Panc1 (cell line): ENCODE measurements at regions not wholly inside any gene's neighbourhood (a gene's known extent, or its start where the extent isn't known, plus 50 kb on each side); places are given as distances from the start of the nearest gene placed in this dataset.
A peak's percentile ranks its signal among the peaks of the same experiment; 100 is the strongest.

Source experiments
- ATAC-seq: fragments of 200-7000 bp; cut with Tn5 transposase; 2 replicates; pipeline ENCODE4 v1.9.1; 2020; ENCODE audit warnings: mild to moderate bottlenecking, moderate library complexity
- BruUV-seq: library from RNA; stranded (reverse); fragments of 400-500 nt; replicated peaks from 2 replicates; lab custom pipeline; 2021; lab: Mats Ljungman, UMichigan
- CTCF ChIA-PET: fragments of 300-600 bp; sonication (Branson Sonifier 250); formaldehyde crosslinking; loops from one replicate; lab custom pipeline; 2022; ENCODE audit warnings: antibody characterized with exemption; lab: Charles Lee
- POLR2A ChIA-PET: fragments of 300-600 bp; sonication (Branson Sonifier 250); formaldehyde crosslinking; loops from one replicate; lab custom pipeline; 2022; ENCODE audit warnings: antibody characterized with exemption; lab: Charles Lee
- DNase-seq: peaks from one replicate; pipeline ENCODE4 v3.0.0-alpha.2; 2010; ENCODE audit warnings: low read depth, low spot score
- H3K27ac ChIP-seq: 2 replicates; pipeline ENCODE4 v1.5.1; 2011; ENCODE audit warnings: mild to moderate bottlenecking, low read length, inconsistent platforms
- H3K27me3 ChIP-seq: fragments of 200-500 bp; sonication (Bioruptor generic); 2 replicates; pipeline ENCODE4 v1.6.0; 2014; ENCODE audit warnings: low read length, inconsistent platforms; ENCODE audit not compliant: control insufficient read depth, insufficient read depth
- H3K36me3 ChIP-seq: fragments of 200-500 bp; sonication (Bioruptor generic); 2 replicates; pipeline ENCODE4 v1.5.1; 2014; ENCODE audit warnings: inconsistent platforms, mild to moderate bottlenecking, low read length, moderate library complexity; ENCODE audit not compliant: control insufficient read depth, insufficient read depth
- H3K4me1 ChIP-seq: 2 replicates; pipeline ENCODE4 v1.5.1; 2011; ENCODE audit warnings: inconsistent platforms, mild to moderate bottlenecking, low read length, moderate library complexity; ENCODE audit not compliant: control insufficient read depth, insufficient read depth
- H3K4me3 ChIP-seq, 2 experiments: 2 replicates each; pipeline ENCODE4 v1.5.1; 2011 to 2012; ENCODE audit warnings: low read depth in 2 of 2, low read length in 2 of 2, mild to moderate bottlenecking in 2 of 2, inconsistent platforms in 1 of 2, moderate library complexity in 1 of 2
- H3K9me3 ChIP-seq: fragments of 200-500 bp; sonication (Bioruptor generic); 2 replicates; pipeline ENCODE4 v1.5.1; 2014; ENCODE audit warnings: low read depth, mild to moderate bottlenecking, inconsistent platforms, low read length, moderate library complexity; ENCODE audit not compliant: control insufficient read depth, insufficient read depth
- POLR2AphosphoS5 ChIP-seq: IDR thresholded peaks from 2 replicates; pipeline ENCODE4 v1.6.1; 2012; ENCODE audit warnings: mild to moderate bottlenecking, low read depth, low read length, moderate library complexity
- SIN3A ChIP-seq: IDR thresholded peaks from 2 replicates; pipeline ENCODE4 v1.6.1; 2012; ENCODE audit warnings: low read depth, mild to moderate bottlenecking, low read length, moderate library complexity, borderline replicate concordance; ENCODE audit not compliant: insufficient read depth
- TCF7L2 ChIP-seq: IDR thresholded peaks from 2 replicates; pipeline ENCODE4 v1.6.1; 2011; ENCODE audit warnings: mild to moderate bottlenecking, low read depth, low read length, inconsistent platforms
- in situ Hi-C: cut with HindIII; loops from 2 replicates; pipeline ENCODE4 v1.10.0; 2016; ENCODE audit warnings: low sequenced_read_pairs, low pct_unique_long_range_greater_than_20kb
- intact Hi-C: fragments of 100-400 bp; cut with micrococcal nuclease; formaldehyde crosslinking; loops from one replicate; pipeline ENCODE4 v1.10.0; 2022; ENCODE audit not compliant: unreplicated experiment
- TF ChIP-seq, protein P1 (sequence below), 2 experiments: IDR thresholded peaks; 2 replicates each; pipeline ENCODE4 v1.6.1; 2011 to 2012; ENCODE audit warnings: low read depth in 2 of 2, control low read depth in 1 of 2, low read length in 1 of 2, mild to moderate bottlenecking in 1 of 2, moderate library complexity in 1 of 2; ENCODE audit not compliant: insufficient read depth in 1 of 2
- TF ChIP-seq, protein P2 (sequence below): fragments of 450-650 bp; IDR thresholded peaks from 2 replicates; pipeline ENCODE4 v1.5.1; 2017; ENCODE audit warnings: mild to moderate bottlenecking

GRCh38 chr4:177047851-177048174 is 255.1 kb upstream of the VEGFC start:
- Histone ChIP-seq H3K4me1 (no peaks in the 10 kb centered on the region), H3K27ac (no peak overlapping the region), H3K27me3 (no peaks in the 10 kb centered on the region), H3K4me3 (no peak overlapping the region), H3K36me3 (no peaks in the 10 kb centered on the region), H3K9me3 (no peaks in the 10 kb centered on the region)
- TF ChIP-seq POLR2AphosphoS5 (no peak), SIN3A (no peak), TCF7L2 (no peak)
- TF ChIP-seq, protein P1, sequence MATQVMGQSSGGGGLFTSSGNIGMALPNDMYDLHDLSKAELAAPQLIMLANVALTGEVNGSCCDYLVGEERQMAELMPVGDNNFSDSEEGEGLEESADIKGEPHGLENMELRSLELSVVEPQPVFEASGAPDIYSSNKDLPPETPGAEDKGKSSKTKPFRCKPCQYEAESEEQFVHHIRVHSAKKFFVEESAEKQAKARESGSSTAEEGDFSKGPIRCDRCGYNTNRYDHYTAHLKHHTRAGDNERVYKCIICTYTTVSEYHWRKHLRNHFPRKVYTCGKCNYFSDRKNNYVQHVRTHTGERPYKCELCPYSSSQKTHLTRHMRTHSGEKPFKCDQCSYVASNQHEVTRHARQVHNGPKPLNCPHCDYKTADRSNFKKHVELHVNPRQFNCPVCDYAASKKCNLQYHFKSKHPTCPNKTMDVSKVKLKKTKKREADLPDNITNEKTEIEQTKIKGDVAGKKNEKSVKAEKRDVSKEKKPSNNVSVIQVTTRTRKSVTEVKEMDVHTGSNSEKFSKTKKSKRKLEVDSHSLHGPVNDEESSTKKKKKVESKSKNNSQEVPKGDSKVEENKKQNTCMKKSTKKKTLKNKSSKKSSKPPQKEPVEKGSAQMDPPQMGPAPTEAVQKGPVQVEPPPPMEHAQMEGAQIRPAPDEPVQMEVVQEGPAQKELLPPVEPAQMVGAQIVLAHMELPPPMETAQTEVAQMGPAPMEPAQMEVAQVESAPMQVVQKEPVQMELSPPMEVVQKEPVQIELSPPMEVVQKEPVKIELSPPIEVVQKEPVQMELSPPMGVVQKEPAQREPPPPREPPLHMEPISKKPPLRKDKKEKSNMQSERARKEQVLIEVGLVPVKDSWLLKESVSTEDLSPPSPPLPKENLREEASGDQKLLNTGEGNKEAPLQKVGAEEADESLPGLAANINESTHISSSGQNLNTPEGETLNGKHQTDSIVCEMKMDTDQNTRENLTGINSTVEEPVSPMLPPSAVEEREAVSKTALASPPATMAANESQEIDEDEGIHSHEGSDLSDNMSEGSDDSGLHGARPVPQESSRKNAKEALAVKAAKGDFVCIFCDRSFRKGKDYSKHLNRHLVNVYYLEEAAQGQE (IDR thresholded peaks at IDR 0.05; ENCODE audit: insufficient read depth in 1 of 2, low read depth in 2 of 2, low read length in 1 of 2) = no peak
- TF ChIP-seq, protein P2, sequence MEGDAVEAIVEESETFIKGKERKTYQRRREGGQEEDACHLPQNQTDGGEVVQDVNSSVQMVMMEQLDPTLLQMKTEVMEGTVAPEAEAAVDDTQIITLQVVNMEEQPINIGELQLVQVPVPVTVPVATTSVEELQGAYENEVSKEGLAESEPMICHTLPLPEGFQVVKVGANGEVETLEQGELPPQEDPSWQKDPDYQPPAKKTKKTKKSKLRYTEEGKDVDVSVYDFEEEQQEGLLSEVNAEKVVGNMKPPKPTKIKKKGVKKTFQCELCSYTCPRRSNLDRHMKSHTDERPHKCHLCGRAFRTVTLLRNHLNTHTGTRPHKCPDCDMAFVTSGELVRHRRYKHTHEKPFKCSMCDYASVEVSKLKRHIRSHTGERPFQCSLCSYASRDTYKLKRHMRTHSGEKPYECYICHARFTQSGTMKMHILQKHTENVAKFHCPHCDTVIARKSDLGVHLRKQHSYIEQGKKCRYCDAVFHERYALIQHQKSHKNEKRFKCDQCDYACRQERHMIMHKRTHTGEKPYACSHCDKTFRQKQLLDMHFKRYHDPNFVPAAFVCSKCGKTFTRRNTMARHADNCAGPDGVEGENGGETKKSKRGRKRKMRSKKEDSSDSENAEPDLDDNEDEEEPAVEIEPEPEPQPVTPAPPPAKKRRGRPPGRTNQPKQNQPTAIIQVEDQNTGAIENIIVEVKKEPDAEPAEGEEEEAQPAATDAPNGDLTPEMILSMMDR = no peak
- POLR2A ChIA-PET = no interaction called here
- in situ Hi-C loops = no loop called here
- CTCF ChIA-PET = interaction anchor here (0.6 to 2.0 kb wide), 9 partner anchors 10 to 670 kb away, joined by 3 to 5 read pairs (median 3); no protein-coding TSS in a partner anchor
- BruUV-seq = no TSS peak
- ATAC-seq = no peak
- DNase-seq = no peak
- intact Hi-C loops = loop anchor here (2.0 to 10.0 kb wide), 4 partner anchors 143 to 671 kb away; no protein-coding TSS in a partner anchor

DNA sequence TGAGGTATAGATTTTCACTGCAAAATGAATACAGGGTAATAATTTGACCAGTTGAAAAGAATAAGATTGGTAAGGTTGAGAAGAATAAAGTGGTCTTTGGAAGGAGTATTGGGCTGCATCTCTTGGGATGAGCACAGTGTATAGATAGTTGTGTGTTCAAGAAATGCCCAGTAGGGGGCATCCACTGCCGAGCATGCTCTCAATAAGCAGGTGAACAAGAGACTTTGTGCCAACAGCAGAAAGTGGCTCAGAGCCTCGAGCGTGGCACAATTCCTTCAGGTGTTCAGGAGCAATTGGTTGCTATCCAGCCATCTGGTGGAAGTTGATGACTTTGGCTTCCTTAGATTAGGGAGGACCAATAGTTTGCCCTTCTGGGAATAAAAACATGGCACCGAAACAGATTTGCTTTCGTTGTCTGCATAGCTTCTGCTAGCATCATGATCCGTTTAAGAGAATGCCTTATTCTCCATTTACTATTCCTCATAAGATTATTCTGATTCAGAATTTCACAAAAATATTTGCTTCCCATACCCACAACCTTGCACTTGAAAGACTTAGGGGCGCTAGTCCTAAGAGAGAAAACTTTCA is 258.1 kb upstream of the NEIL3 start:
- ChIA-PET CTCF (no interaction called here), POLR2A (no interaction called here)
- intact Hi-C loops (no loop called here), in situ Hi-C loops (no loop called here)
- ATAC-seq = no peak
- no peaks in the 10 kb centered on the region for H3K4me1 ChIP-seq
- H3K9me3 ChIP-seq = no peaks in the 10 kb centered on the region
- no peaks in the 10 kb centered on the region for H3K36me3 ChIP-seq
- DNase-seq = no peak
- H3K27me3 ChIP-seq = no peaks in the 10 kb centered on the region
- no peak overlapping the region for H3K27ac ChIP-seq
- H3K4me3 ChIP-seq = no peak overlapping the region
- no peak for TF ChIP-seq POLR2AphosphoS5
- TF ChIP-seq, protein P2 = peak; percentile 51
- no TSS peak for BruUV-seq
